ENCODE measurements at regions not wholly inside any gene's neighbourhood (a gene's known extent, or its start where the extent isn't known, plus 50 kb on each side); places are given as distances from the start of the nearest gene placed in this dataset.

DNA sequence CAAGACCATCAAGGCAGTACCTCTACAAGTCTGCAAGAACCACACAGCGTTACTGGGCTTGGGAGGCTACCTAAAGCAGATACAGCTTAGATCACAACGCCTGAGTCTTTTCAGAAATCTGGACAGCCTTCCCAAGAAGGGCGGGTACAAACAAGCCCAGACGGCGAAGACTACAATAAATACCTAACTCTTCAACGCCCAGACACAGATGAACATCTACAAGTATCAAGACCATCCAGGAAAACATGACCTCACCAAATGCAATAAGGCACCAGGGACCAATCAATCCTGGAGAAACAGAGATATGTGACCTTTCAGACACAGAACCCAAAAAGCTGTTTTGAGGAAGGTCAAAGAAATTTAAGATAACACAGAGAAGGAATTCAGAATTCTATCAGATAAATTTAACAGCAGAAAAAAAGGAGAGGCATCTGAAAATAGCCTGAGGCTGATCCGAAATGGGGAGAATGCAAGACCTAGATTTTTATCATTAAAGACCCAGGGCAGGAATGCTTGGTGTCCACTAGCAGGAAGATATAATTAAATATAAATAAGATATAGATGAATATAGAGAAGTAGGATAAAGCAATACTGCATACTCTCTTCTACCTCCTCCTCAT lies 131.7 kb upstream of the COL21A1 start:
- Histone ChIP-seq H3K27ac (ENCODE audit: low read depth, low read length) (no peak overlapping the region), H3K27me3 (ENCODE audit: control insufficient read depth in 3 of 3, insufficient read depth in 3 of 3, low read length in 3 of 3) (no peaks in the 10 kb centered on the region), H3K36me3 (ENCODE audit: control insufficient read depth in 3 of 3, insufficient read depth in 3 of 3, low read length in 3 of 3) (no peaks in the 10 kb centered on the region), H3K4me1 (ENCODE audit: control insufficient read depth in 3 of 3, insufficient read depth in 3 of 3, low read length in 3 of 3) (peaks cover 6 to 15% (median 10%) of the 10 kb centered on the region in 3 donors), H3K4me3 (ENCODE audit: low read length in 3 of 3) (no peak overlapping the region), H3K9ac (ENCODE audit: low read depth in 1 of 3, low read length in 3 of 3) (no peak overlapping the region), H3K9me3 (ENCODE audit: control insufficient read depth in 3 of 3, low read length in 3 of 3) (no peaks in the 10 kb centered on the region)

DNA sequence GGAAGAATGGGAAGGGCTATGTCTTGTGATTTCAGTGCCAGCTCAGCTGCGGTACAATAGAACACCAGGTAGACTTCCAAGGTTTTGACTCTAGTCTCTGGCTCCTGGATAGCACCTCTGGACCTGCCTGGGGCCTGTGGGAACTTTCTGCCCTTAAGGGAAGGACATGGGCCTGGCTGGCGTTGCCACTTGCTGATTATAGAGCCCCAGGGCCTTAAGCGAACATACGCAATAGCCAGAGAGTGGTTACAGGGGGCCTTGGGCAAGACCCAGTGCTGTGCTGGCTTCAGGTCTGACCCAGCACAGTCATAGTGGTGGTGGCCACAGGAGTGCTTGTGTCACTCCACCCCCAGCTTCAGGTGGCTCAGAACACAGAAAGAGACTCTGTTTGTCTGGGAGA lies 131.1 kb upstream of the COL21A1 start:
- Histone ChIP-seq H3K27ac (ENCODE audit: low read depth, low read length) (no peak overlapping the region), H3K36me3 (ENCODE audit: control insufficient read depth in 3 of 3, insufficient read depth in 3 of 3, low read length in 3 of 3) (no peaks in the 10 kb centered on the region), H3K27me3 (ENCODE audit: control insufficient read depth in 3 of 3, insufficient read depth in 3 of 3, low read length in 3 of 3) (no peaks in the 10 kb centered on the region), H3K9ac (ENCODE audit: low read depth in 1 of 3, low read length in 3 of 3) (no peak overlapping the region), H3K9me3 (ENCODE audit: control insufficient read depth in 3 of 3, low read length in 3 of 3) (no peaks in the 10 kb centered on the region), H3K4me1 (ENCODE audit: control insufficient read depth in 3 of 3, insufficient read depth in 3 of 3, low read length in 3 of 3) (peaks cover 6 to 15% (median 10%) of the 10 kb centered on the region in 3 donors), H3K4me3 (ENCODE audit: low read length in 3 of 3) (no peak overlapping the region)

DNA sequence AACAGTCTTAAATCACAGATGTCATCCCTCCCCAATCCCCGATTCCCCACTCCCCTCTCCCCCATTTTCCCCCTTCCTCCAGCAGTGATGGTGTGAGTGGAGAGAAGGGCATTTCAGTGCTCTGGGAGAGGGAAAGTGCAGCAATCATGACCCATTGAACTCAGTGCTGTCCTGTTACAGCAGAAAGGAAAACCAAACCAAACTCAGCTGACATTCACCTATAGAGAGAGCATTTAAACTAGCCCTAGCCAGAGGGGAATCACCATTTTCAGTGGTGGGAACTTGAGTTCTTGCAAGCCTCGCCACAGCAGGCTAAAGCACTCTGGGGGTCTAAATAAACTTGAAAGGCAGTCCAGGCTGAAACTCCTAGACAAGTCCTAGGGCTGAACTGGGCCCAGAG lies 129.9 kb upstream of the COL21A1 start:
- no peaks in the 10 kb centered on the region for H3K9me3 ChIP-seq (ENCODE audit: control insufficient read depth in 3 of 3, low read length in 3 of 3)
- H3K27ac ChIP-seq (ENCODE audit: low read depth, low read length): no peak overlapping the region
- H3K9ac ChIP-seq (ENCODE audit: low read depth in 1 of 3, low read length in 3 of 3): no peak overlapping the region
- H3K4me1 ChIP-seq (ENCODE audit: control insufficient read depth in 3 of 3, insufficient read depth in 3 of 3, low read length in 3 of 3): peaks cover 6 to 17% (median 16%) of the 10 kb centered on the region in 3 donors
- H3K27me3 ChIP-seq (ENCODE audit: control insufficient read depth in 3 of 3, insufficient read depth in 3 of 3, low read length in 3 of 3): no peaks in the 10 kb centered on the region
- H3K36me3 ChIP-seq (ENCODE audit: control insufficient read depth in 3 of 3, insufficient read depth in 3 of 3, low read length in 3 of 3): no peaks in the 10 kb centered on the region
- no peak overlapping the region for H3K4me3 ChIP-seq (ENCODE audit: low read length in 3 of 3)

DNA sequence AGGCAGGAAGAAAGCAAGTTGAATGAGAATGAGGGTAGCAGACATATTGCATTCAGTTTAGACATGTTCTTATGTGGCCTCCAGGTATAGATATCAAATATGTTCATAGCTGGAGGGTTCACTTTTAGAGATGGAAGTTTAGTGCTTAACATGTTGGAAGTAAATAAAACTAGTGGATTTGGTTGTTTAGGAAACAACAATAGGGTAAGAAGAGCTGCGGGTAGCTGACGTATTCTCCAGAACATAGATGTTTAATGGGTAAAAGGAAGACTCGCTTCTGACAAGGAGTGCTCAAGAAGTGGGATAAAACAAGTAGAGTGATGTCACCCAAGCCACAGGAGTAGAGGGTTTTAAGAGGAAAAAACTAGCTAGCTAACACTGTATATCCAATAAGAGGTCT lies 128.4 kb upstream of the COL21A1 start:
- no peaks in the 10 kb centered on the region for H3K27me3 ChIP-seq (ENCODE audit: control insufficient read depth in 3 of 3, insufficient read depth in 3 of 3, low read length in 3 of 3)
- no peak overlapping the region for H3K9ac ChIP-seq (ENCODE audit: low read depth in 1 of 3, low read length in 3 of 3)
- peak overlapping the region; percentile 77 for H3K27ac ChIP-seq (ENCODE audit: low read depth, low read length)
- H3K36me3 ChIP-seq (ENCODE audit: control insufficient read depth in 3 of 3, insufficient read depth in 3 of 3, low read length in 3 of 3): no peaks in the 10 kb centered on the region
- no peaks in the 10 kb centered on the region for H3K9me3 ChIP-seq (ENCODE audit: control insufficient read depth in 3 of 3, low read length in 3 of 3)
- no peak overlapping the region for H3K4me3 ChIP-seq (ENCODE audit: low read length in 3 of 3)
- peaks cover 18 to 29% (median 28%) of the 10 kb centered on the region in 3 donors for H3K4me1 ChIP-seq (ENCODE audit: control insufficient read depth in 3 of 3, insufficient read depth in 3 of 3, low read length in 3 of 3)

DNA sequence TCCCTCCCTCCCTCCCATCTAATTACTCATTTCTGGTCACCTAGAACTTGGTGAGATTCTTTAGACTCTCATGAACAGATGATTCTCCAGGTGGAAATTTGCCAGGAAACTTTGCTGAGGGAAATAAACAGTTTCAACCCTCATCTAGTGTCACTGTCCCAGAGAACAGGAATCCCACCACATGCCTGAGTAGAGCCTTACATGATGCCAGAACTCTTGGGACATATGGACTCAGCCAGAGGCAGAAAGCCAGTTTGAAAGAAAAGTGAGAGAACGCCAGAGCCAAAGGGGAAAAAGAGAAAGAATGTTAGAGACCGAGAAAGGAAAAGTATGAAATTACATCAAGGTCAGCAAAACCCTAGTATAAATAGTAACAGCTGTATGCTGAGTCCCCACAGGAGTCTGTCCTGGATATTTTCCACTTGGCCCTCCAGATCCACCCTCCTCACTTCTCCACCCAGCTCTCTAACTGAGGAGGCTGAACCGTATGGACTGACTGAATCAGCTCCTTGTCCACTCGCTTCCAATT lies 127.5 kb upstream of the COL21A1 start:
- no peaks in the 10 kb centered on the region for H3K27me3 ChIP-seq (ENCODE audit: control insufficient read depth in 3 of 3, insufficient read depth in 3 of 3, low read length in 3 of 3)
- H3K4me3 ChIP-seq (ENCODE audit: low read length in 3 of 3): peak overlapping the region; percentile 46 to 59 (median 47)
- H3K9ac ChIP-seq (ENCODE audit: low read depth in 1 of 3, low read length in 3 of 3): peak overlapping the region in 1 of 3 donors; percentile 20
- peak overlapping the region; percentile 77 for H3K27ac ChIP-seq (ENCODE audit: low read depth, low read length)
- H3K4me1 ChIP-seq (ENCODE audit: control insufficient read depth in 3 of 3, insufficient read depth in 3 of 3, low read length in 3 of 3): peaks cover 23 to 33% (median 33%) of the 10 kb centered on the region in 3 donors
- H3K9me3 ChIP-seq (ENCODE audit: control insufficient read depth in 3 of 3, low read length in 3 of 3): no peaks in the 10 kb centered on the region
- H3K36me3 ChIP-seq (ENCODE audit: control insufficient read depth in 3 of 3, insufficient read depth in 3 of 3, low read length in 3 of 3): no peaks in the 10 kb centered on the region

DNA sequence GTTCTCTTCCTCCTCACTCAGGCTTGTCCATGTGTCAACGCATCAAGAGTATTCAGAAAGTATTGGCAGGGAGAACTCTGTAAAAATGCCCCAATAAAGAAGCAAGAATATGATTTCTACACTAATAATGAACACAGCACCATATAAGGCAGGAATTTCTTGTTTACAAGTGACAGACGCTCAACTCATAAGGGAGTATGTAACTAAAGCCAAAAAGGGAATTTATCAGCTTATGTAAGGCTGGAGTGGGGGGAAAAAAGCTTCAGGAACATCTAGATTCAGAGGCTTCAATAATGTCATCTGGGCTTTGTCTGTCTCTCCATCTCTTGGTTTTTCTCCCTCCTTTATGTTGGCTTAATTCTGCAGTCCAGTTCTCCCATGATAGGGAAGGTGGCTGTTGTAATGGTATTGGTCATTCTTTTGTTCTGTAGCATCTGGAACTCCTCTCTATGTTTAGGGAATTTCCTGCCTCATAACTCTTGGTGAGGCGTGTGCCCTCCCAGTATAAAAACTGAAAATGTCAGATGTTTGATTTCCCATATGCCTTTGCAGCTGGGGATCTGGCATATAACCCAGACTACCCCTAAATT lies 125.1 kb upstream of the COL21A1 start:
- Histone ChIP-seq H3K4me1 (ENCODE audit: control insufficient read depth in 3 of 3, insufficient read depth in 3 of 3, low read length in 3 of 3) (peaks cover 23 to 34% (median 33%) of the 10 kb centered on the region in 3 donors), H3K36me3 (ENCODE audit: control insufficient read depth in 3 of 3, insufficient read depth in 3 of 3, low read length in 3 of 3) (no peaks in the 10 kb centered on the region), H3K9ac (ENCODE audit: low read depth in 1 of 3, low read length in 3 of 3) (no peak overlapping the region), H3K9me3 (ENCODE audit: control insufficient read depth in 3 of 3, low read length in 3 of 3) (no peaks in the 10 kb centered on the region), H3K27ac (ENCODE audit: low read depth, low read length) (peak overlapping the region; percentile 67), H3K27me3 (ENCODE audit: control insufficient read depth in 3 of 3, insufficient read depth in 3 of 3, low read length in 3 of 3) (no peaks in the 10 kb centered on the region), H3K4me3 (ENCODE audit: low read length in 3 of 3) (no peak overlapping the region)

DNA sequence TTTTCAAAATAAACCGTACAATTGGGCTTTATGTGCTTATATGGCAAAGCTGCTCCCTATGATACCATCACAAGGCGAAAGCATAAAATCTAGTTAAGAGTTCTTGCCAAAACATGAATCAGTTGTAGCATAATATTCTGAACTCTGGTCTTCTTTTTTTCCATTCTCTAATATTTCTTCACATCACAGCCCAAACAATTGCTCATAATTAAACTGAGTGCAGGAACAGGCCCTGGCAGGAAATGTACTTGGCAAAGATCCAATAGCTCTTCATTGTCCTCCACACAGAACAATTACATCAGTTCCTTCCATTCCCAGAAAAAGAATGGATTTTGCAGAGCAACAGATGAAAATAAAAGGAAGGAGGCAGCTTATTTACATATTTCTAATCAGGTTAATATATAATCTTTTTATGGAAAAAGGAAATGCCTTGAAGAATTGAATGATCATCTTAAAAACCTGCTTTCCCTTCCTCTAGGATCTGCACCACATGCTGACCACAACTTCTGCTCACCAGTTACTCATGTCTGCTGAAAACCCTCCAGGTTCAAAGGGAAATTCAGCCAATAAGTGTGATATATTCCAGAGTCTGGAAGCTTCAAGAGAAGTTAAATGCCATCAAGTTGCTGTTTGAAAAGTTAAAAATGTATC lies 123.3 kb upstream of the COL21A1 start:
- Histone ChIP-seq H3K9ac (ENCODE audit: low read depth in 1 of 3, low read length in 3 of 3) (peak overlapping the region in 1 of 3 donors; percentile 6), H3K9me3 (ENCODE audit: control insufficient read depth in 3 of 3, low read length in 3 of 3) (no peaks in the 10 kb centered on the region), H3K4me1 (ENCODE audit: control insufficient read depth in 3 of 3, insufficient read depth in 3 of 3, low read length in 3 of 3) (peaks cover 23 to 33% (median 32%) of the 10 kb centered on the region in 3 donors), H3K4me3 (ENCODE audit: low read length in 3 of 3) (no peak overlapping the region), H3K27ac (ENCODE audit: low read depth, low read length) (peak overlapping the region; percentile 67), H3K36me3 (ENCODE audit: control insufficient read depth in 3 of 3, insufficient read depth in 3 of 3, low read length in 3 of 3) (no peaks in the 10 kb centered on the region), H3K27me3 (ENCODE audit: control insufficient read depth in 3 of 3, insufficient read depth in 3 of 3, low read length in 3 of 3) (no peaks in the 10 kb centered on the region)

DNA sequence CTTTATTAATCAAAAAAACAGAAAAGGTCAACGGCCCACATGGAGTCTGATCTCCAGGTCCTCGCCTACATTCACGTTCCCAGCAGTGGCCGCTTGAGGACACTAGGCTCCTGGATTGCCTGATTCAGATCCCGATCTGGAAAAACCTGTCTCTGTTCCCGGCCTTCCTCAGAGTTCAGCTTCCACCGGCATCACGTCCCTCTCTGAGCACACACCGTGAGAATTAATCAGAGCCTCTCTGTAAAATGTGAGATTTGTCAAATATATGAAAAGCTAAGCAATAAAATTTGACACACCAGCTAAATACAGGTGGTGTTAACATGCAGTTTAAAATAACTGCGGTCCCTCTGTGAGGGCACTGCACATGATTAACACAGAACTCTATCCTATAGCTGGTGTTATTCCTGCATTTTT lies 122.8 kb upstream of the COL21A1 start:
- peak overlapping the region in 1 of 3 donors; percentile 6 for H3K9ac ChIP-seq (ENCODE audit: low read depth in 1 of 3, low read length in 3 of 3)
- peak overlapping the region; percentile 67 for H3K27ac ChIP-seq (ENCODE audit: low read depth, low read length)
- H3K9me3 ChIP-seq (ENCODE audit: control insufficient read depth in 3 of 3, low read length in 3 of 3): no peaks in the 10 kb centered on the region
- H3K36me3 ChIP-seq (ENCODE audit: control insufficient read depth in 3 of 3, insufficient read depth in 3 of 3, low read length in 3 of 3): no peaks in the 10 kb centered on the region
- H3K27me3 ChIP-seq (ENCODE audit: control insufficient read depth in 3 of 3, insufficient read depth in 3 of 3, low read length in 3 of 3): no peaks in the 10 kb centered on the region
- H3K4me3 ChIP-seq (ENCODE audit: low read length in 3 of 3): peak overlapping the region in 1 of 3 donors; percentile 17
- H3K4me1 ChIP-seq (ENCODE audit: control insufficient read depth in 3 of 3, insufficient read depth in 3 of 3, low read length in 3 of 3): peaks cover 18 to 27% (median 26%) of the 10 kb centered on the region in 3 donors

DNA sequence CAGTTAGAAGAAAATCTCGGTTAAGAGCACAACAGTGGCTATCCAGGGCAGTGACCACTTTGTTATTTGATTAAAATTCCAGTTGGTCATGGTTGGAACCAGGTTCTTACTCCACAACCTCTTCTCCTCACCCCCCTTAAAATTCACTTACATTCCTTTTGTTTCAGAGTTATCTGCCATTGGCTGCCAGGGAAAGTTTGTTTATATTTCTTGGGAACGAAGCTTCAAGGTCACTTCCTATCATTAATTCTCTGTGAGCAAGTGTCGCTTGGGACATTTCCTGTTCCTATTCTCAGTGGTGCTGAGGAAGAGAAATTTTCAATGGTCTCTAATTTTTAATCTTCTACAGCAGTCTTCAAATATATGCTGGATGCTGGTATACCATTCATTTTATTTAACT lies 121.1 kb upstream of the COL21A1 start:
- peaks cover 17 to 23% (median 21%) of the 10 kb centered on the region in 3 donors for H3K4me1 ChIP-seq (ENCODE audit: control insufficient read depth in 3 of 3, insufficient read depth in 3 of 3, low read length in 3 of 3)
- H3K27me3 ChIP-seq (ENCODE audit: control insufficient read depth in 3 of 3, insufficient read depth in 3 of 3, low read length in 3 of 3): no peaks in the 10 kb centered on the region
- no peak overlapping the region for H3K4me3 ChIP-seq (ENCODE audit: low read length in 3 of 3)
- no peak overlapping the region for H3K9ac ChIP-seq (ENCODE audit: low read depth in 1 of 3, low read length in 3 of 3)
- H3K9me3 ChIP-seq (ENCODE audit: control insufficient read depth in 3 of 3, low read length in 3 of 3): no peaks in the 10 kb centered on the region
- no peaks in the 10 kb centered on the region for H3K36me3 ChIP-seq (ENCODE audit: control insufficient read depth in 3 of 3, insufficient read depth in 3 of 3, low read length in 3 of 3)
- no peak overlapping the region for H3K27ac ChIP-seq (ENCODE audit: low read depth, low read length)

Data from skeletal muscle tissue (tissue), 3 donors.